A673 (cell line): ENCODE measurements at regions not wholly inside any gene's neighbourhood (a gene's known extent, or its start where the extent isn't known, plus 50 kb on each side); places are given as distances from the start of the nearest gene placed in this dataset.

ENCODE experiments used
- BruUV-seq: library from RNA; stranded (reverse); fragments of 400-500 nt; replicated peaks from 2 replicates; lab custom pipeline; 2021; lab: Mats Ljungman, UMichigan
- CTCF ChIA-PET: fragments of 300-600 bp; sonication (Branson Sonifier 250); formaldehyde crosslinking; loops from one replicate; lab custom pipeline; 2022; ENCODE audit warnings: antibody characterized with exemption; lab: Charles Lee
- POLR2A ChIA-PET: fragments of 300-600 bp; sonication (Branson Sonifier 250); formaldehyde crosslinking; loops from one replicate; lab custom pipeline; 2022; ENCODE audit warnings: antibody characterized with exemption; ENCODE audit not compliant: low non-redundant PET; lab: Charles Lee
- DNase-seq: peaks from one replicate; pipeline ENCODE4 v3.0.0-alpha.2; 2015; ENCODE audit warnings: low spot score
- H3K27ac ChIP-seq: fragments of 200-600 bp; sonication (generic); 2 replicates; pipeline ENCODE4 v1.5.1; 2016; ENCODE audit warnings: mixed run types, low read depth, mild to moderate bottlenecking, mixed read lengths, antibody characterized with exemption, low read length; ENCODE audit not compliant: poor library complexity, severe bottlenecking
- H3K27me3 ChIP-seq: fragments of 200-600 bp; sonication (generic); replicated peaks from 2 replicates; pipeline ENCODE4 v1.6.1; 2017; ENCODE audit warnings: mixed run types, low read depth, mild to moderate bottlenecking, mixed read lengths, antibody characterized with exemption, low read length; ENCODE audit not compliant: insufficient read depth, poor library complexity
- H3K36me3 ChIP-seq: fragments of 200-600 bp; sonication (generic); 2 replicates; pipeline ENCODE4 v1.6.1; 2016; ENCODE audit warnings: mixed run types, mild to moderate bottlenecking, mixed read lengths, antibody characterized with exemption, low read length; ENCODE audit not compliant: insufficient read depth, poor library complexity, severe bottlenecking
- H3K4me1 ChIP-seq: fragments of 200-600 bp; sonication (generic); 2 replicates; pipeline ENCODE4 v1.6.1; 2017; ENCODE audit warnings: mixed run types, mild to moderate bottlenecking, mixed read lengths, antibody characterized with exemption, low read length; ENCODE audit not compliant: insufficient read depth, poor library complexity, severe bottlenecking
- H3K4me3 ChIP-seq: fragments of 200-600 bp; sonication (generic); 2 replicates; pipeline ENCODE4 v1.5.1; 2016; ENCODE audit warnings: low read depth, mixed run types, mild to moderate bottlenecking, mixed read lengths, low read length; ENCODE audit not compliant: poor library complexity, severe bottlenecking
- H3K9me3 ChIP-seq: fragments of 200-600 bp; sonication (generic); 2 replicates; pipeline ENCODE4 v1.6.1; 2016; ENCODE audit warnings: mixed run types, low read depth, mild to moderate bottlenecking, mixed read lengths, antibody characterized with exemption, low read length; ENCODE audit not compliant: poor library complexity, severe bottlenecking
- EZH2 ChIP-seq: fragments of 200-600 bp; sonication (generic); IDR thresholded peaks from 2 replicates; pipeline ENCODE4 v1.6.1; 2017; ENCODE audit warnings: borderline replicate concordance, low read depth, mild to moderate bottlenecking, mixed read lengths, antibody characterized with exemption, low read length; ENCODE audit not compliant: poor library complexity, severe bottlenecking
- intact Hi-C: fragments of 100-400 bp; cut with micrococcal nuclease; formaldehyde crosslinking; loops from one replicate; pipeline ENCODE4 v1.10.0; 2022; ENCODE audit not compliant: unreplicated experiment
- TF ChIP-seq, protein P1 (sequence below): fragments of 300-800, 200-600 bp; sonication (generic); conservative IDR thresholded peaks from 2 replicates; pipeline ENCODE4 v1.5.1; 2017; ENCODE audit warnings: low read depth, mild to moderate bottlenecking, antibody characterized with exemption, low read length, moderate library complexity, mixed read lengths

DNA sequence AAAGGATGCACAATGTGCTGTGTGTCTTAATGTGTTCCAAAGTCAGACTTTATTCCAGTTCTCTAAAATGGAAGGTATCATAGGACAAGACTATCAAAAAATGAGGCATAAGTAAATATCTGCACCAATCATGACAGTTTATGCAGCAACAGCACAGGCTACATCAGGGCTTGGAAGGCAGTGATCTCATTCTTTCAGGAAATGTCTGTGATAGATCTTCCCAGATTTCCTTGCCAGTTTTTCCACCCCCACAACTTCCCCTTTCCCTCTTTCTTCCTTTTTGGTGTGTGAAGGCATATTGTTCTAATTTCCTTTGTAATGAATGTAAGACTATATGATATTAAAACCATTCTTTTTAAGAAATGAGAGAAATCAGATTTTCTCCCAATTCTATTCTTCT lies 326.7 kb downstream of the ATP23 start:
- H3K27me3 ChIP-seq: no peaks in the 10 kb centered on the region
- H3K4me3 ChIP-seq: no peak overlapping the region
- DNase-seq: no peak
- intact Hi-C loops: no loop called here
- no peak overlapping the region for H3K27ac ChIP-seq
- TF ChIP-seq, protein P1, sequence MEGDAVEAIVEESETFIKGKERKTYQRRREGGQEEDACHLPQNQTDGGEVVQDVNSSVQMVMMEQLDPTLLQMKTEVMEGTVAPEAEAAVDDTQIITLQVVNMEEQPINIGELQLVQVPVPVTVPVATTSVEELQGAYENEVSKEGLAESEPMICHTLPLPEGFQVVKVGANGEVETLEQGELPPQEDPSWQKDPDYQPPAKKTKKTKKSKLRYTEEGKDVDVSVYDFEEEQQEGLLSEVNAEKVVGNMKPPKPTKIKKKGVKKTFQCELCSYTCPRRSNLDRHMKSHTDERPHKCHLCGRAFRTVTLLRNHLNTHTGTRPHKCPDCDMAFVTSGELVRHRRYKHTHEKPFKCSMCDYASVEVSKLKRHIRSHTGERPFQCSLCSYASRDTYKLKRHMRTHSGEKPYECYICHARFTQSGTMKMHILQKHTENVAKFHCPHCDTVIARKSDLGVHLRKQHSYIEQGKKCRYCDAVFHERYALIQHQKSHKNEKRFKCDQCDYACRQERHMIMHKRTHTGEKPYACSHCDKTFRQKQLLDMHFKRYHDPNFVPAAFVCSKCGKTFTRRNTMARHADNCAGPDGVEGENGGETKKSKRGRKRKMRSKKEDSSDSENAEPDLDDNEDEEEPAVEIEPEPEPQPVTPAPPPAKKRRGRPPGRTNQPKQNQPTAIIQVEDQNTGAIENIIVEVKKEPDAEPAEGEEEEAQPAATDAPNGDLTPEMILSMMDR: no peak
- no peak for TF ChIP-seq EZH2
- ChIA-PET POLR2A (no interaction called here), CTCF (no interaction called here)
- no peaks in the 10 kb centered on the region for H3K36me3 ChIP-seq
- no peaks in the 10 kb centered on the region for H3K9me3 ChIP-seq
- no TSS peak for BruUV-seq
- H3K4me1 ChIP-seq: no peaks in the 10 kb centered on the region

DNA sequence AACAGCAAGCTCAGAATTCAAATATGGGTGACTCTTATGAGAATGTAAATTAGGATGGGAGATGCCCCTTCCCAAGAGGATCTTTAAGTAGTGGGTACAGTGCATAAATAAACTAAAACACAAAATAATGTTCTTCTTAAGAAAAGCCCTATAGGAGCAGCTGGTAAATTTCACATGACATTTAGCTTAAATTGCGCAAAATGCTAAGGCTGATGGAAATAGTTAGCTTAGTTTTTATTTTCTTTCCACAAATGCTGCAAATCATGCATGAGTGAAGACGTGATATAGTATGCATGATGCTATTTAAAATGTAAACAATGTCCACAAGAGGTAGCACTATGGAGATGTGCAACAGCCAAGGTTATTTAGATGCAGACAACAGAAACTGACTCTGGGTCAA lies 328.1 kb downstream of the ATP23 start:
- H3K4me1 ChIP-seq: no peaks in the 10 kb centered on the region
- BruUV-seq: no TSS peak
- H3K4me3 ChIP-seq: no peak overlapping the region
- H3K36me3 ChIP-seq: no peaks in the 10 kb centered on the region
- TF ChIP-seq EZH2: no peak
- TF ChIP-seq, protein P1: no peak
- intact Hi-C loops: no loop called here
- H3K27ac ChIP-seq: no peak overlapping the region
- ChIA-PET CTCF (interaction anchor here (0.6 kb wide), 1 partner anchor 1596 kb away, joined by 10 read pairs; no protein-coding TSS in a partner anchor), POLR2A (no interaction called here)
- no peak for DNase-seq
- no peaks in the 10 kb centered on the region for H3K9me3 ChIP-seq
- H3K27me3 ChIP-seq: no peaks in the 10 kb centered on the region

DNA sequence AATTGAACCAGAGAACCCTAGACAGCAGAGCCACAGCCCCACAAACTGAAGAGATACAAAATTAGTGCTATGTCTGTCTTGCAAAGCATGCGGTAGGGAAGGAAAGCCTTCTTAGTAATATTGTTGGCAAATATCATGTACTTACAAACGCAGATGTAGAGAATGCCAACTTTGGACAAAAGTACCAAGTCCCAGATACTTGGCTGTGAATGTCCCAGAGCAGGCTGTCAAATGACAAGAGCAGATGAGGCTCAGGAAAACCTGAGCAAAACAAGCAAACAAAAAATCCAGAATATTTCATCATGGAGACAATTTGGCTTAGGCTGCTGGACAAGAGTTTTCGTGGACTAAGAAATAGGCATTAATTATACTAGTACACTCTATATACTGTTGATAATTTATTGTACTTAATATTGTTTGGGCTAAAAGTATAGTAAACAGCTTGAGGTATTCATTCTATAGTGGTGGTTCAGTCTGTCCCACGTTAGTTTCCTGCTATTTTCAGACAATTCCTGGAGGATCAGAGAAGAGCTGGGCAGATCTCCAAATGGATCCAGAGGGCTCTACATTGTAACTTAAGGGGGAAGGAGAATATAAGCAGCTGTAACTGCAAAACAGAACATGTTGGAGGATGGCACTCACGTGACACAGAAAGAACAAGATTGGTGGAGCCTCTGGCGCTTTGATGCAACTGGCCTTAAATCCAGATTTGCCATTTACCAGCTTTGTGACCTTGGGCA lies 329.8 kb downstream of the ATP23 start:
- Histone ChIP-seq H3K27ac (no peak overlapping the region), H3K36me3 (no peaks in the 10 kb centered on the region), H3K4me3 (no peak overlapping the region), H3K27me3 (no peaks in the 10 kb centered on the region), H3K4me1 (no peaks in the 10 kb centered on the region), H3K9me3 (no peaks in the 10 kb centered on the region)
- DNase-seq: no peak
- POLR2A ChIA-PET: interaction anchor here (0.6 kb wide), 1 partner anchor 93 kb away, joined by 3 read pairs; no protein-coding TSS in a partner anchor
- CTCF ChIA-PET: interaction anchor here (0.6 kb wide), 1 partner anchor 66 kb away, joined by 3 read pairs; no protein-coding TSS in a partner anchor
- intact Hi-C loops: no loop called here
- no TSS peak for BruUV-seq
- no peak for TF ChIP-seq EZH2
